ENCODE measurements at regions not wholly inside any gene's neighbourhood (a gene's known extent, or its start where the extent isn't known, plus 50 kb on each side); places are given as distances from the start of the nearest gene placed in this dataset.
"Not testable (repeated sequence)": the region's sequence is repeated elsewhere in the genome, so short reads cannot be mapped to it uniquely, and the experiment has no call there.

GRCh38 chr7:67616517-67616916 lies 619.9 kb downstream of the TYW1 start:
- DNase-seq (ENCODE audit: low read depth in 2 of 2) = no peak

- DNase-seq (ENCODE audit: low read depth in 2 of 2) = no peak
These were observed 622.0 kb downstream of the TYW1 start for GRCh38 chr7:67618556-67619162.

GRCh38 chr7:67619175-67619574 lies 622.5 kb downstream of the TYW1 start:
- no peak for DNase-seq (ENCODE audit: low read depth in 2 of 2)

- DNase-seq (ENCODE audit: low read depth in 2 of 2) = no peak
These were observed 623.7 kb downstream of the TYW1 start for GRCh38 chr7:67620216-67620933.

GRCh38 chr7:67621704-67622103 lies 625.1 kb downstream of the TYW1 start:
- no peak for DNase-seq (ENCODE audit: low read depth in 2 of 2)

GRCh38 chr7:67625257-67625737 lies 628.7 kb downstream of the TYW1 start:
- no peak for DNase-seq (ENCODE audit: low read depth in 2 of 2)

- no peak for DNase-seq (ENCODE audit: low read depth in 2 of 2)
These were observed 634.8 kb downstream of the TYW1 start for GRCh38 chr7:67631476-67631875.

GRCh38 chr7:67635271-67635670 lies 638.6 kb downstream of the TYW1 start:
- DNase-seq (ENCODE audit: low read depth in 2 of 2) = no peak

GRCh38 chr7:67636348-67637022 lies 639.9 kb downstream of the TYW1 start:
- no peak for DNase-seq (ENCODE audit: low read depth in 2 of 2)

- no peak for DNase-seq (ENCODE audit: low read depth in 2 of 2)
These were observed 640.4 kb downstream of the TYW1 start for GRCh38 chr7:67637023-67637358.

GRCh38 chr7:67642542-67642941 lies 645.9 kb downstream of the TYW1 start:
- not testable (repeated sequence) for DNase-seq (ENCODE audit: low read depth in 2 of 2)

- no peak for DNase-seq (ENCODE audit: low read depth in 2 of 2)
These were observed 647.5 kb downstream of the TYW1 start for GRCh38 chr7:67644151-67644550.

- DNase-seq (ENCODE audit: low read depth in 2 of 2) = no peak
These were observed 656.3 kb downstream of the TYW1 start for GRCh38 chr7:67652937-67653336.

GRCh38 chr7:67653856-67654454 lies 657.3 kb downstream of the TYW1 start:
- DNase-seq (ENCODE audit: low read depth in 2 of 2) = no peak

GRCh38 chr7:67654642-67655041 lies 658.0 kb downstream of the TYW1 start:
- DNase-seq (ENCODE audit: low read depth in 2 of 2) = no peak

- no peak for DNase-seq (ENCODE audit: low read depth in 2 of 2)
These were observed 658.5 kb downstream of the TYW1 start for GRCh38 chr7:67655168-67655567.

GRCh38 chr7:67659091-67659490 lies 662.5 kb downstream of the TYW1 start:
- DNase-seq (ENCODE audit: low read depth in 2 of 2) = no peak

GRCh38 chr7:67662804-67663203 lies 666.2 kb downstream of the TYW1 start:
- DNase-seq (ENCODE audit: low read depth in 2 of 2) = no peak

GRCh38 chr7:67663644-67664043 lies 667.0 kb downstream of the TYW1 start:
- no peak for DNase-seq (ENCODE audit: low read depth in 2 of 2)

GRCh38 chr7:67666359-67666758 lies 669.7 kb downstream of the TYW1 start:
- not testable (repeated sequence) for DNase-seq (ENCODE audit: low read depth in 2 of 2)

- DNase-seq (ENCODE audit: low read depth in 2 of 2) = no peak
These were observed 674.4 kb downstream of the TYW1 start for GRCh38 chr7:67671006-67671548.

GRCh38 chr7:67673861-67674260 lies 677.2 kb downstream of the TYW1 start:
- DNase-seq (ENCODE audit: low read depth in 2 of 2) = no peak
